ENCODE measurements at regions not wholly inside any gene's neighbourhood (a gene's known extent, or its start where the extent isn't known, plus 50 kb on each side); places are given as distances from the start of the nearest gene placed in this dataset.

DNA sequence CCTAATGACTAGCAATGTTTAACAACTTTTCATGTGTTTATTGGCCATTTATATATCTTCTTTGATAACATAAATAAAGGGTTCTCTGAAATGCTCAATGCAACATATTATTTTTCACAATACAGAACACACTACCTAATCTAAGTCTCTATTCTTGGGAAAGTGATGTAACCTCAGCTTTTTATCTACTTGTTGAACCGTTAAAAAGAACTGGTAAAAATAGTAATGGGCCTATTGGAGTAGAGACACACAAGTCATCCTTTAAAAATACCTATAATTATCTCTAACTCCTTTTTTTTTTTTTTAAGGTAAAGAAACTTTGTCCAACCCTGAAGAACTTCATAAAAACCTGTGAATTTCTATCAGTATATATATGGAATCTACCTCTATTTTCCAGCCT is 1067.7 kb upstream of the CELF4 start:
- CTCF ChIA-PET, result no interaction called here

GRCh38 chr18:38619129-38619528 is 1053.5 kb upstream of the CELF4 start:
- CTCF ChIA-PET, result no interaction called here
- no peak overlapping the region for H3K27ac ChIP-seq
- POLR2A ChIA-PET (ENCODE audit: low non-redundant PET), result no interaction called here
- no peak for DNase-seq (ENCODE audit: low spot score)
- TF ChIP-seq, protein P1, sequence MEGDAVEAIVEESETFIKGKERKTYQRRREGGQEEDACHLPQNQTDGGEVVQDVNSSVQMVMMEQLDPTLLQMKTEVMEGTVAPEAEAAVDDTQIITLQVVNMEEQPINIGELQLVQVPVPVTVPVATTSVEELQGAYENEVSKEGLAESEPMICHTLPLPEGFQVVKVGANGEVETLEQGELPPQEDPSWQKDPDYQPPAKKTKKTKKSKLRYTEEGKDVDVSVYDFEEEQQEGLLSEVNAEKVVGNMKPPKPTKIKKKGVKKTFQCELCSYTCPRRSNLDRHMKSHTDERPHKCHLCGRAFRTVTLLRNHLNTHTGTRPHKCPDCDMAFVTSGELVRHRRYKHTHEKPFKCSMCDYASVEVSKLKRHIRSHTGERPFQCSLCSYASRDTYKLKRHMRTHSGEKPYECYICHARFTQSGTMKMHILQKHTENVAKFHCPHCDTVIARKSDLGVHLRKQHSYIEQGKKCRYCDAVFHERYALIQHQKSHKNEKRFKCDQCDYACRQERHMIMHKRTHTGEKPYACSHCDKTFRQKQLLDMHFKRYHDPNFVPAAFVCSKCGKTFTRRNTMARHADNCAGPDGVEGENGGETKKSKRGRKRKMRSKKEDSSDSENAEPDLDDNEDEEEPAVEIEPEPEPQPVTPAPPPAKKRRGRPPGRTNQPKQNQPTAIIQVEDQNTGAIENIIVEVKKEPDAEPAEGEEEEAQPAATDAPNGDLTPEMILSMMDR (conservative IDR thresholded peaks at IDR 0.05; ENCODE audit: low read depth), result no peak

More for the DNA sequence above, 1067.7 kb upstream of the CELF4 start:
- DNase-seq (ENCODE audit: low spot score), result no peak
- POLR2A ChIA-PET (ENCODE audit: low non-redundant PET), result no interaction called here
- no peak overlapping the region for H3K27ac ChIP-seq
- TF ChIP-seq, protein P1 (conservative IDR thresholded peaks at IDR 0.05; ENCODE audit: low read depth), result no peak

GRCh38 chr18:38616306-38616705 is 1050.7 kb upstream of the CELF4 start:
- DNase-seq (ENCODE audit: low spot score), result no peak
- TF ChIP-seq, protein P1 (conservative IDR thresholded peaks at IDR 0.05; ENCODE audit: low read depth), result no peak
- ChIA-PET POLR2A (ENCODE audit: low non-redundant PET) (no interaction called here), CTCF (interaction anchor here (0.8 kb wide), 1 partner anchor 18 kb away, joined by 3 read pairs; no protein-coding TSS in a partner anchor)
- no peak overlapping the region for H3K27ac ChIP-seq

DNA sequence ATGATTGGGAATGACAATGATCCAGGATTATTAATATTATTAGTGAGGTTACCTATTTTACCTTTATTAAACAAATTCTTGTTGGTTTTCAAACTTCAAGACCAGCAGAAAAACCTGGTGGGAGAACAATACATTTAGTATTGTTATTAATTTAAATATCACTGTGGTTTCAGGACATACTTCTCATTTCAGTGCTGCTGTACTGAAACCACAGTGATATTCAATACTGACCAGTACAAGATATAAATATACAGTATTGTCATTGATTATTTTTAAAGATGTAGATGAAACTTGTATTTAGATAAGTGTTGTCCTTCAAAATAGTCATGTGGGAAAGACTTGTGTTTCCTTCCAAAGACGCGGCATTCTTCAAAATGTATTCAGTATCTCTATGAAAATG is 1047.3 kb upstream of the CELF4 start:
- ChIA-PET POLR2A (ENCODE audit: low non-redundant PET) (no interaction called here), CTCF (no interaction called here)
- DNase-seq (ENCODE audit: low spot score), result no peak
- TF ChIP-seq, protein P1 (conservative IDR thresholded peaks at IDR 0.05; ENCODE audit: low read depth), result no peak
- no peak overlapping the region for H3K27ac ChIP-seq

GRCh38 chr18:38611036-38611964 is 1045.7 kb upstream of the CELF4 start:
- H3K27ac ChIP-seq, result no peak overlapping the region
- no peak for DNase-seq (ENCODE audit: low spot score)
- ChIA-PET POLR2A (ENCODE audit: low non-redundant PET) (no interaction called here), CTCF (no interaction called here)
- TF ChIP-seq, protein P1 (conservative IDR thresholded peaks at IDR 0.05; ENCODE audit: low read depth), result no peak

GRCh38 chr18:38606841-38607240 is 1041.2 kb upstream of the CELF4 start:
- TF ChIP-seq, protein P1 (conservative IDR thresholded peaks at IDR 0.05; ENCODE audit: low read depth), result no peak
- POLR2A ChIA-PET (ENCODE audit: low non-redundant PET), result no interaction called here
- CTCF ChIA-PET, result no interaction called here
- H3K27ac ChIP-seq, result no peak overlapping the region
- no peak for DNase-seq (ENCODE audit: low spot score)

All from RWPE1 (cell line).